ENCODE measurements at regions not wholly inside any gene's neighbourhood (a gene's known extent, or its start where the extent isn't known, plus 50 kb on each side); places are given as distances from the start of the nearest gene placed in this dataset.

DNA sequence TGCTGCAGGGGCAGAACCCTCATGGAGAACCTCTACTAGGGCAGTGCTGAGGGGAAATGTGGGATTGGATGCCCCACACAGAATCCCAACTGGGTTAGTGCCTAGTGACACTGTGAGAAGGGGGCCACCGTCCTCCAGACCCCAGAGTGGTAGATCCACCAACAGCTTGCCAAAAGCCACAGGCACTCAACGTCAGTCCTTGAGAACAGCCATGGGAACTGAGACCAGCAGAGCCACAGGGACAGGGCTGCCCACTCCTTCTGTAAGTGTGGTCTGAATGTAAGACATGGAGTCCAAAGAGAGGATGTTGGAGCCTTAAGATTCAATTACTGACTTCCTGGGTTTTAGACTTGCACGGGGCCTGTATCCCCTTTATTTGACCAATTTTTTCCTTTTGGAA lies 1451.5 kb downstream of the SI start:
- H3K4me3 ChIP-seq: no peak overlapping the region
- POLR2A ChIA-PET: no interaction called here

More for the DNA sequence above, 1451.5 kb downstream of the SI start:
- no peak overlapping the region for H3K4me2 ChIP-seq (ENCODE audit: insufficient read depth, low read length)
- DNase-seq (ENCODE audit: extremely low read depth in 1 of 4, low spot score in 3 of 4): no peak
- H3K36me3 ChIP-seq (ENCODE audit: control insufficient read depth, insufficient read depth, low read length): no peaks in the 10 kb centered on the region
- WGBS (ENCODE audit: insufficient coverage, low coverage, missing lambda C conversion rate): 13% methylated on average over 3 of the region's 3 CpGs
- CTCF ChIA-PET (ENCODE audit: low intra/inter-chr PET ratio): no interaction called here
- no peak overlapping the region for H2AFZ ChIP-seq (ENCODE audit: low read depth, low read length)
- no peak overlapping the region for H3K9ac ChIP-seq (ENCODE audit: insufficient read depth in 1 of 2, low read depth in 2 of 2, low read length in 2 of 2)
- H3K27me3 ChIP-seq (ENCODE audit: control insufficient read depth in 2 of 2, insufficient read depth in 2 of 2, low read length in 2 of 2): no peaks in the 10 kb centered on the region
- BruUV-seq (replicated peaks): no TSS peak
- ATAC-seq: no peak
- intact Hi-C loops (cut with micrococcal nuclease) (loop anchor here (10.0 kb wide), 2 partner anchors 132 to 572 kb away; no protein-coding TSS in a partner anchor), in situ Hi-C loops (cut with MboI) (no loop called here)
- no peaks in the 10 kb centered on the region for H3K9me3 ChIP-seq (replicated peaks; ENCODE audit: control insufficient read depth, insufficient read depth, low read depth, low read length)
- no peak for FAIRE-seq
- H3K79me2 ChIP-seq (ENCODE audit: control insufficient read depth, insufficient read depth, low read length): no peaks in the 10 kb centered on the region
- TF ChIP-seq, protein P1, sequence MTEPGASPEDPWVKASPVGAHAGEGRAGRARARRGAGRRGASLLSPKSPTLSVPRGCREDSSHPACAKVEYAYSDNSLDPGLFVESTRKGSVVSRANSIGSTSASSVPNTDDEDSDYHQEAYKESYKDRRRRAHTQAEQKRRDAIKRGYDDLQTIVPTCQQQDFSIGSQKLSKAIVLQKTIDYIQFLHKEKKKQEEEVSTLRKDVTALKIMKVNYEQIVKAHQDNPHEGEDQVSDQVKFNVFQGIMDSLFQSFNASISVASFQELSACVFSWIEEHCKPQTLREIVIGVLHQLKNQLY (CRISPR knock-in tag; conservative IDR thresholded peaks at IDR 0.05): no peak
- TF ChIP-seq, protein P2, sequence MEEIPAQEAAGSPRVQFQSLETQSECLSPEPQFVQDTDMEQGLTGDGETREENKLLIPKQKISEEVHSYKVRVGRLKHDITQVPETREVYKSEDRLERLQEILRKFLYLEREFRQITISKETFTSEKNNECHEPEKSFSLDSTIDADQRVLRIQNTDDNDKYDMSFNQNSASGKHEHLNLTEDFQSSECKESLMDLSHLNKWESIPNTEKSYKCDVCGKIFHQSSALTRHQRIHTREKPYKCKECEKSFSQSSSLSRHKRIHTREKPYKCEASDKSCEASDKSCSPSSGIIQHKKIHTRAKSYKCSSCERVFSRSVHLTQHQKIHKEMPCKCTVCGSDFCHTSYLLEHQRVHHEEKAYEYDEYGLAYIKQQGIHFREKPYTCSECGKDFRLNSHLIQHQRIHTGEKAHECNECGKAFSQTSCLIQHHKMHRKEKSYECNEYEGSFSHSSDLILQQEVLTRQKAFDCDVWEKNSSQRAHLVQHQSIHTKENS (CRISPR knock-in tag; IDR thresholded peaks at IDR 0.05): no peak
- no peak for TF ChIP-seq FIP1L1 (IDR thresholded peaks at IDR 0.05; ENCODE audit: low read depth, low read length, poor library complexity, severe bottlenecking)
- no peak for TF ChIP-seq ZNF408 (CRISPR knock-in tag; IDR thresholded peaks at IDR 0.05; ENCODE audit: low read depth)
- no peak for TF ChIP-seq SRSF3 (IDR thresholded peaks at IDR 0.05; ENCODE audit: insufficient read depth, low read length)
- TF ChIP-seq CC2D1A (IDR thresholded peaks at IDR 0.05): no peak
- no peaks in the 10 kb centered on the region for H3K9me1 ChIP-seq (ENCODE audit: control insufficient read depth, insufficient read depth, low read length)
- no peaks in the 10 kb centered on the region for H4K20me1 ChIP-seq (replicated peaks; ENCODE audit: control insufficient read depth, insufficient read depth, low read length)
- no peaks in the 10 kb centered on the region for H3K4me1 ChIP-seq (replicated peaks in 1 of 2; ENCODE audit: control insufficient read depth in 2 of 2, insufficient read depth in 2 of 2, low read length in 2 of 2)
- H3K27ac ChIP-seq (ENCODE audit: extremely low read depth, low read depth, low read length): no peak overlapping the region
